Liver (tissue), 8 donors: ENCODE measurements at regions not wholly inside any gene's neighbourhood (a gene's known extent, or its start where the extent isn't known, plus 50 kb on each side); places are given as distances from the start of the nearest gene placed in this dataset.

ENCODE experiments used
- DNase-seq: peaks from one replicate; pipeline ENCODE4 v3.0.0-alpha.2; 2017; ENCODE audit warnings: low spot score
- H3K27ac ChIP-seq, 2 donors: one replicate each; pipeline ENCODE4 v1.7.0; 2013; ENCODE audit warnings: inconsistent platforms in 2 of 2, low read length in 2 of 2, control low read depth in 1 of 2, low read depth in 1 of 2, mild to moderate bottlenecking in 1 of 2
- H3K27me3 ChIP-seq, 4 donors: one replicate each; pipeline versions ENCODE4 v1.6.1 to v1.7.0; 2013; ENCODE audit warnings: low read length in 3 of 4, inconsistent platforms in 1 of 4, mild to moderate bottlenecking in 1 of 4, moderate library complexity in 1 of 4; ENCODE audit not compliant: control insufficient read depth in 4 of 4, insufficient read depth in 4 of 4
- H3K36me3 ChIP-seq, 4 donors: one replicate each; pipeline versions ENCODE4 v1.6.1 to v1.7.0; 2013; ENCODE audit warnings: low read length in 3 of 4, mild to moderate bottlenecking in 3 of 4, low read depth in 1 of 4, moderate library complexity in 1 of 4; ENCODE audit not compliant: control insufficient read depth in 4 of 4, insufficient read depth in 3 of 4
- H3K4me1 ChIP-seq, 4 donors: one replicate each; pipeline versions ENCODE4 v1.6.1 to v1.7.0; 2013; ENCODE audit warnings: low read length in 3 of 4, mild to moderate bottlenecking in 3 of 4, moderate library complexity in 1 of 4; ENCODE audit not compliant: control insufficient read depth in 4 of 4, insufficient read depth in 4 of 4
- H3K4me3 ChIP-seq, 3 donors: one replicate each; pipeline versions ENCODE4 v1.6.1 to v1.7.0; 2013; ENCODE audit warnings: low read length in 3 of 3, control low read depth in 1 of 3, low read depth in 1 of 3, mild to moderate bottlenecking in 1 of 3
- H3K9ac ChIP-seq, 2 donors: one replicate each; pipeline ENCODE4 v1.7.0; 2013; ENCODE audit warnings: low read length in 2 of 2, mild to moderate bottlenecking in 2 of 2, moderate library complexity in 2 of 2, control low read depth in 1 of 2, low read depth in 1 of 2
- H3K9me3 ChIP-seq, 4 donors: one replicate each; pipeline versions ENCODE4 v1.6.1 to v1.7.0; 2013; ENCODE audit warnings: low read length in 3 of 4; ENCODE audit not compliant: control insufficient read depth in 4 of 4
- ATF3 ChIP-seq: IDR thresholded peaks from 2 replicates; pipeline ENCODE4 v1.6.1; 2016; ENCODE audit warnings: antibody characterized with exemption
- EGR1 ChIP-seq, 2 donors: IDR thresholded peaks; 2 replicates each; pipeline ENCODE4 v1.6.1; 2016 to 2018; ENCODE audit warnings: antibody characterized with exemption in 2 of 2, low read depth in 2 of 2
- FOXA1 ChIP-seq: IDR thresholded peaks from 2 replicates; pipeline ENCODE4 v1.6.1; 2016; ENCODE audit warnings: antibody characterized with exemption
- FOXA2 ChIP-seq: IDR thresholded peaks from 2 replicates; pipeline ENCODE4 v1.6.1; 2016; ENCODE audit warnings: antibody characterized with exemption
- GABPA ChIP-seq, 2 donors: IDR thresholded peaks in 1 of 2; conservative IDR thresholded peaks in 1 of 2; 2 replicates each; pipeline ENCODE4 v1.6.1; 2016; ENCODE audit warnings: antibody characterized with exemption in 2 of 2, mild to moderate bottlenecking in 1 of 2, moderate library complexity in 1 of 2
- HNF4A ChIP-seq, 2 donors: conservative IDR thresholded peaks; 2 replicates each; pipeline ENCODE4 v1.6.1; 2016; ENCODE audit warnings: antibody characterized with exemption in 2 of 2, mild to moderate bottlenecking in 2 of 2
- HNF4G ChIP-seq: IDR thresholded peaks from 2 replicates; pipeline ENCODE4 v1.6.1; 2016; ENCODE audit warnings: antibody characterized with exemption
- NR2F2 ChIP-seq: IDR thresholded peaks from 2 replicates; pipeline ENCODE4 v1.6.1; 2016; ENCODE audit warnings: antibody characterized with exemption
- RAD21 ChIP-seq, 2 donors: IDR thresholded peaks; 2 replicates each; pipeline ENCODE4 v1.6.1; 2016; ENCODE audit warnings: antibody characterized with exemption in 2 of 2, mild to moderate bottlenecking in 2 of 2
- REST ChIP-seq: IDR thresholded peaks from 2 replicates; pipeline ENCODE4 v1.6.1; 2016; ENCODE audit warnings: antibody characterized with exemption, mild to moderate bottlenecking
- RXRA ChIP-seq, 2 donors: IDR thresholded peaks; 2 replicates each; pipeline ENCODE4 v1.6.1; 2017 to 2018; ENCODE audit warnings: antibody characterized with exemption in 2 of 2, mild to moderate bottlenecking in 1 of 2
- SP1 ChIP-seq: IDR thresholded peaks from 2 replicates; pipeline ENCODE4 v1.6.1; 2018; ENCODE audit warnings: antibody characterized with exemption, mild to moderate bottlenecking
- TAF1 ChIP-seq: conservative IDR thresholded peaks from 2 replicates; pipeline ENCODE4 v1.6.1; 2016; ENCODE audit warnings: antibody characterized with exemption, mild to moderate bottlenecking
- YY1 ChIP-seq: IDR thresholded peaks from 2 replicates; pipeline ENCODE4 v1.6.1; 2016; ENCODE audit warnings: antibody characterized with exemption, mild to moderate bottlenecking
- WGBS: extraction: QIAGEN DNeasy Blood & Tissue Kit; methylation state at CpG from one replicate; pipeline ENCODE4 v1.1.7; 2013; 5-methylcytosine and 5-hydroxymethylcytosine counted together
- TF ChIP-seq, protein P1 (sequence below): fragments of 150-350 bp; IDR thresholded peaks from 2 replicates; pipeline ENCODE4 v1.5.1; 2017; ENCODE audit warnings: improper control_type of control experiment, low read depth, low read length; ENCODE audit not compliant: missing input control
- TF ChIP-seq, protein P2 (sequence below): IDR thresholded peaks from 2 replicates; pipeline ENCODE4 v1.6.1; 2016; ENCODE audit warnings: antibody characterized with exemption
- TF ChIP-seq, protein P3 (sequence below): IDR thresholded peaks from 2 replicates; pipeline ENCODE4 v1.6.1; 2016; ENCODE audit warnings: antibody characterized with exemption
- donor health status: healthy.
- donor health status: healthy.
- donor health status: healthy.
- donor health status: healthy.
- donor health status: healthy.

DNA sequence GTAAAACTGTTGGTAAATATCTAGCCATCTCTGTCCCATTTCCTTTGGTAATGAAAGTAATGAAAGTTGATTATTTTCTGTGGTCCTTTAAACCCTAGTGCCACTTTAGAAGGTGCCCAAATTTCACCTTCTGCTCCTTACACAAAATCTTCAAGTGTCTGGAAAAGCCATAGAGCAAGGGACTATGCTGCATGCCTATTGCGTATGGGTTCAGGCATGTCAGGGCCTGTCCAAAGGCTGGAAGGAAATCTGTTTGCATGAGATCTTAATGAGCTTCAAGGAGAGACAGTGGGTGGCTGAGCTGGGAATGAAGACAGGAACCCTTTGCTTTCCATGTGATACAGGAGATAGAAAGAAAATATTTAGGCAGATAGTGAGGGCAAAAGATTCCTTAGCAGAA lies 66.6 kb upstream of the CCN6 start:
- Histone ChIP-seq H3K27ac (no peak overlapping the region), H3K4me1 (no peaks in the 10 kb centered on the region), H3K4me3 (no peak overlapping the region), H3K9me3 (no peaks in the 10 kb centered on the region), H3K9ac (no peak overlapping the region), H3K36me3 (no peaks in the 10 kb centered on the region), H3K27me3 (no peaks in the 10 kb centered on the region)
- 89% methylated on average over 1 of the region's 1 CpG for WGBS
- DNase-seq = no peak
- TF ChIP-seq RAD21 (IDR thresholded peaks at IDR 0.05) (no peak), EGR1 (IDR thresholded peaks at IDR 0.05; ENCODE audit: low read depth in 2 of 2) (no peak), GABPA (IDR thresholded peaks at IDR 0.05 in 1 of 2, conservative IDR thresholded peaks at IDR 0.05 in 1 of 2) (no peak), SP1 (no peak), REST (no peak), YY1 (no peak), FOXA2 (no peak), NR2F2 (no peak), FOXA1 (no peak), HNF4G (no peak), ATF3 (no peak)
- TF ChIP-seq, protein P1, sequence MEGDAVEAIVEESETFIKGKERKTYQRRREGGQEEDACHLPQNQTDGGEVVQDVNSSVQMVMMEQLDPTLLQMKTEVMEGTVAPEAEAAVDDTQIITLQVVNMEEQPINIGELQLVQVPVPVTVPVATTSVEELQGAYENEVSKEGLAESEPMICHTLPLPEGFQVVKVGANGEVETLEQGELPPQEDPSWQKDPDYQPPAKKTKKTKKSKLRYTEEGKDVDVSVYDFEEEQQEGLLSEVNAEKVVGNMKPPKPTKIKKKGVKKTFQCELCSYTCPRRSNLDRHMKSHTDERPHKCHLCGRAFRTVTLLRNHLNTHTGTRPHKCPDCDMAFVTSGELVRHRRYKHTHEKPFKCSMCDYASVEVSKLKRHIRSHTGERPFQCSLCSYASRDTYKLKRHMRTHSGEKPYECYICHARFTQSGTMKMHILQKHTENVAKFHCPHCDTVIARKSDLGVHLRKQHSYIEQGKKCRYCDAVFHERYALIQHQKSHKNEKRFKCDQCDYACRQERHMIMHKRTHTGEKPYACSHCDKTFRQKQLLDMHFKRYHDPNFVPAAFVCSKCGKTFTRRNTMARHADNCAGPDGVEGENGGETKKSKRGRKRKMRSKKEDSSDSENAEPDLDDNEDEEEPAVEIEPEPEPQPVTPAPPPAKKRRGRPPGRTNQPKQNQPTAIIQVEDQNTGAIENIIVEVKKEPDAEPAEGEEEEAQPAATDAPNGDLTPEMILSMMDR = no peak
- TF ChIP-seq, protein P2, sequence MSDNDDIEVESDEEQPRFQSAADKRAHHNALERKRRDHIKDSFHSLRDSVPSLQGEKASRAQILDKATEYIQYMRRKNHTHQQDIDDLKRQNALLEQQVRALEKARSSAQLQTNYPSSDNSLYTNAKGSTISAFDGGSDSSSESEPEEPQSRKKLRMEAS = no peak

- Histone ChIP-seq H3K27me3 (no peaks in the 10 kb centered on the region), H3K27ac (no peak overlapping the region), H3K4me1 (no peaks in the 10 kb centered on the region), H3K4me3 (no peak overlapping the region), H3K36me3 (no peaks in the 10 kb centered on the region), H3K9ac (no peak overlapping the region), H3K9me3 (no peaks in the 10 kb centered on the region)
- WGBS = 98% methylated on average over 2 of the region's 2 CpGs
- TF ChIP-seq GABPA (IDR thresholded peaks at IDR 0.05 in 1 of 2, conservative IDR thresholded peaks at IDR 0.05 in 1 of 2) (no peak), SP1 (no peak), REST (no peak), RXRA (IDR thresholded peaks at IDR 0.05) (no peak), RAD21 (IDR thresholded peaks at IDR 0.05) (no peak), ATF3 (no peak), TAF1 (no peak), EGR1 (IDR thresholded peaks at IDR 0.05; ENCODE audit: low read depth in 2 of 2) (no peak), NR2F2 (no peak), HNF4A (conservative IDR thresholded peaks at IDR 0.05) (no peak), YY1 (no peak), FOXA2 (no peak)
- TF ChIP-seq, protein P2 = no peak
- TF ChIP-seq, protein P3, sequence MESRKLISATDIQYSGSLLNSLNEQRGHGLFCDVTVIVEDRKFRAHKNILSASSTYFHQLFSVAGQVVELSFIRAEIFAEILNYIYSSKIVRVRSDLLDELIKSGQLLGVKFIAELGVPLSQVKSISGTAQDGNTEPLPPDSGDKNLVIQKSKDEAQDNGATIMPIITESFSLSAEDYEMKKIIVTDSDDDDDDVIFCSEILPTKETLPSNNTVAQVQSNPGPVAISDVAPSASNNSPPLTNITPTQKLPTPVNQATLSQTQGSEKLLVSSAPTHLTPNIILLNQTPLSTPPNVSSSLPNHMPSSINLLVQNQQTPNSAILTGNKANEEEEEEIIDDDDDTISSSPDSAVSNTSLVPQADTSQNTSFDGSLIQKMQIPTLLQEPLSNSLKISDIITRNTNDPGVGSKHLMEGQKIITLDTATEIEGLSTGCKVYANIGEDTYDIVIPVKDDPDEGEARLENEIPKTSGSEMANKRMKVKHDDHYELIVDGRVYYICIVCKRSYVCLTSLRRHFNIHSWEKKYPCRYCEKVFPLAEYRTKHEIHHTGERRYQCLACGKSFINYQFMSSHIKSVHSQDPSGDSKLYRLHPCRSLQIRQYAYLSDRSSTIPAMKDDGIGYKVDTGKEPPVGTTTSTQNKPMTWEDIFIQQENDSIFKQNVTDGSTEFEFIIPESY = no peak
- TF ChIP-seq, protein P1 = no peak
- DNase-seq = no peak
Observed at GRCh38 chr6:111988926-111989325, 65.0 kb upstream of the CCN6 start.
